HL-60 (cell line): ENCODE measurements at regions not wholly inside any gene's neighbourhood (a gene's known extent, or its start where the extent isn't known, plus 50 kb on each side); places are given as distances from the start of the nearest gene placed in this dataset.

Experiments
- DNase-seq, 2 experiments: peaks; one replicate each; pipeline ENCODE4 v3.0.0-alpha.2; 2010 to 2020; ENCODE audit warnings: low read depth in 1 of 2, low spot score in 1 of 2
- H3K27ac ChIP-seq: fragments of 250-450 bp; sonication (Bioruptor Pico); replicated peaks from 2 replicates; pipeline ENCODE4 v1.5.1; 2020; ENCODE audit warnings: mild to moderate bottlenecking, moderate library complexity
- H3K27me3 ChIP-seq: fragments of 250-450 bp; sonication (Bioruptor Pico); 2 replicates; pipeline ENCODE4 v1.5.1; 2021; ENCODE audit warnings: mild to moderate bottlenecking, moderate library complexity; ENCODE audit not compliant: insufficient read depth, poor library complexity, severe bottlenecking
- H3K4me3 ChIP-seq: replicated peaks from 2 replicates; pipeline ENCODE4 v1.5.1; 2011; ENCODE audit warnings: mild to moderate bottlenecking, control low read depth, low read length; ENCODE audit not compliant: insufficient read depth
- CTCF ChIP-seq: IDR thresholded peaks from one replicate; pipeline ENCODE4 v1.5.1; 2011; ENCODE audit warnings: low read length, control low read depth, inconsistent platforms; ENCODE audit not compliant: insufficient read depth
- GABPA ChIP-seq: IDR thresholded peaks from 2 replicates; pipeline ENCODE4 v1.6.1; 2012; ENCODE audit warnings: low read depth
- POLR2AphosphoS5 ChIP-seq: IDR thresholded peaks from 2 replicates; pipeline ENCODE4 v1.6.1; 2012; ENCODE audit warnings: low read depth
- SPI1 ChIP-seq: IDR thresholded peaks from 2 replicates; pipeline ENCODE4 v1.6.1; 2012; ENCODE audit warnings: low read depth, mild to moderate bottlenecking, borderline replicate concordance
- TF ChIP-seq, protein P1 (sequence below): IDR thresholded peaks from 2 replicates; pipeline ENCODE4 v1.6.1; 2012; ENCODE audit warnings: low read depth; ENCODE audit not compliant: insufficient replicate concordance

DNA sequence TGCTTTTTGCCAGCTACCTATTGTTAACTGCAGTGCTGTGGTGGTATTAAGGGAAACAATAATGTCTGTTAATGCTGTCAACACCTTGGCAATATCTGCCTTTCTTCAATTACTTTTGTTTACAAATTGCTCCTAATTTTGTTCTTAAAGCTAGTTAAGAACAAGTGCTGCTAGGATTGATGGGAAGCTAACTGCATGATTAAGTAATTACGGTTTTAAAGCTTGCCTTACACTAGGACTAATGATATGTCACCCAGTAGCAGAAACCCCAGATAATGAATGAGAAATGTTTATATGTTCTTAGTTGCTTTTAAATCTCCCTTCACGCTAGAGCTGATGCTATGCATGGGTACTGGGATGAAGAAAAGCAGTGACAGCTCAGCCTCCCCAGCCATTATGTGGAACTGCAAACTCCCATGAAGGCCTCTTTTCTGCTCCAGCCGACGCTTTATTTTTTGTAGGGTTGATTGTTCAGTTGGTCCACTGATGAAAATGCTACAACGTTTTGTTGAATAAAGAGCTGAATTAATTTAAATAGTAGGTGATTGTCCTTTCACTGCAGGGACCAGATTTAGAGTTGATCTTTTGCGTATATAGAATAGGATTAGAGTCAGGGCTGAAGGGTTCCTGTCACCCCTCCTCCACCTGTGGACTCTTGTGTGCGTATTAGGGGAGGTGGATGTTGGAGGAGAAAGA, 610.5 kb downstream of the TFAP2B start:
- Histone ChIP-seq H3K4me3 (no peak overlapping the region), H3K27me3 (no peaks in the 10 kb centered on the region), H3K27ac (no peak overlapping the region)
- no peak for DNase-seq
- no peak for TF ChIP-seq GABPA
- no peak for TF ChIP-seq CTCF

- no peak overlapping the region for H3K4me3 ChIP-seq
- DNase-seq = no peak
- no peaks in the 10 kb centered on the region for H3K27me3 ChIP-seq
- no peak for TF ChIP-seq GABPA
- no peak overlapping the region for H3K27ac ChIP-seq
These were observed 611.9 kb downstream of the TFAP2B start for GRCh38 chr6:51430589-51430988.

- H3K27me3 ChIP-seq = no peaks in the 10 kb centered on the region
- H3K27ac ChIP-seq = no peak overlapping the region
- TF ChIP-seq GABPA = no peak
- TF ChIP-seq POLR2AphosphoS5 = no peak
- TF ChIP-seq CTCF = no peak
- DNase-seq = no peak
- H3K4me3 ChIP-seq = no peak overlapping the region
These were observed 613.8 kb downstream of the TFAP2B start for GRCh38 chr6:51432481-51432880.

DNA sequence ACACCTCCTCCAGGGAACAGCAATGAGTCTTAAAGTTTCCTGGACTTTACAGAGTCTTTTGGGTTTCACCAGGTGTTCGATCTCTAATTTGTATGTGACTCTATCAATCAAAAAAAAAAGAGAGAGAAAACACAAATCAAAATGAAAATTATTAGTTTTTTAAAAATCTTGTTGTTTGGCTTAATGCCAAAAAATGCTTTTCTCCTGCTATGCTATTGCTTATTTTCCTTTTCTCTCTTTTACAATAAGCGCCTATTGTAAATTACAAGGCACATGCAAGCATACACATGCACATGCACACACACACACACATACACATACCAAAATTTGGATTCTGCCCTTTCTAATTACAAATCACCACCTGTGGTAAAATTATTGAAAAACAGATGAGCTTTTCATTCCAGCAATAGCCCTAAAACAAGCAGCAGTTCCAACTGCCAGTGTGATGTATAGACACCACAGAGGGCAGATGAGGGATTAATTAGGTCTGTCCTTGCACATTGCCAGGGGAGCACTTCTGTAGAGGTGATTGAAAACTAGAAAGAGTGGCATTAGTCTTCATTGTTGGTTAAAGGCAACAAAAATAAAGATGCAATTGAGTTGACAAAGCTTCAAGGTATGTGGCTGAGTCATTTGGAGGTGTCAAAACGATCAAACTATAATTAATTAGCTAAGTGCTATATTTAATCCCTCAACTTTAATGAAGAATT, 631.7 kb downstream of the TFAP2B start:
- no peaks in the 10 kb centered on the region for H3K27me3 ChIP-seq
- TF ChIP-seq SPI1 (no peak), CTCF (no peak), POLR2AphosphoS5 (no peak), GABPA (no peak)
- TF ChIP-seq, protein P1, sequence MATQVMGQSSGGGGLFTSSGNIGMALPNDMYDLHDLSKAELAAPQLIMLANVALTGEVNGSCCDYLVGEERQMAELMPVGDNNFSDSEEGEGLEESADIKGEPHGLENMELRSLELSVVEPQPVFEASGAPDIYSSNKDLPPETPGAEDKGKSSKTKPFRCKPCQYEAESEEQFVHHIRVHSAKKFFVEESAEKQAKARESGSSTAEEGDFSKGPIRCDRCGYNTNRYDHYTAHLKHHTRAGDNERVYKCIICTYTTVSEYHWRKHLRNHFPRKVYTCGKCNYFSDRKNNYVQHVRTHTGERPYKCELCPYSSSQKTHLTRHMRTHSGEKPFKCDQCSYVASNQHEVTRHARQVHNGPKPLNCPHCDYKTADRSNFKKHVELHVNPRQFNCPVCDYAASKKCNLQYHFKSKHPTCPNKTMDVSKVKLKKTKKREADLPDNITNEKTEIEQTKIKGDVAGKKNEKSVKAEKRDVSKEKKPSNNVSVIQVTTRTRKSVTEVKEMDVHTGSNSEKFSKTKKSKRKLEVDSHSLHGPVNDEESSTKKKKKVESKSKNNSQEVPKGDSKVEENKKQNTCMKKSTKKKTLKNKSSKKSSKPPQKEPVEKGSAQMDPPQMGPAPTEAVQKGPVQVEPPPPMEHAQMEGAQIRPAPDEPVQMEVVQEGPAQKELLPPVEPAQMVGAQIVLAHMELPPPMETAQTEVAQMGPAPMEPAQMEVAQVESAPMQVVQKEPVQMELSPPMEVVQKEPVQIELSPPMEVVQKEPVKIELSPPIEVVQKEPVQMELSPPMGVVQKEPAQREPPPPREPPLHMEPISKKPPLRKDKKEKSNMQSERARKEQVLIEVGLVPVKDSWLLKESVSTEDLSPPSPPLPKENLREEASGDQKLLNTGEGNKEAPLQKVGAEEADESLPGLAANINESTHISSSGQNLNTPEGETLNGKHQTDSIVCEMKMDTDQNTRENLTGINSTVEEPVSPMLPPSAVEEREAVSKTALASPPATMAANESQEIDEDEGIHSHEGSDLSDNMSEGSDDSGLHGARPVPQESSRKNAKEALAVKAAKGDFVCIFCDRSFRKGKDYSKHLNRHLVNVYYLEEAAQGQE = no peak
- no peak overlapping the region for H3K4me3 ChIP-seq
- H3K27ac ChIP-seq = no peak overlapping the region
- DNase-seq = no peak

DNA sequence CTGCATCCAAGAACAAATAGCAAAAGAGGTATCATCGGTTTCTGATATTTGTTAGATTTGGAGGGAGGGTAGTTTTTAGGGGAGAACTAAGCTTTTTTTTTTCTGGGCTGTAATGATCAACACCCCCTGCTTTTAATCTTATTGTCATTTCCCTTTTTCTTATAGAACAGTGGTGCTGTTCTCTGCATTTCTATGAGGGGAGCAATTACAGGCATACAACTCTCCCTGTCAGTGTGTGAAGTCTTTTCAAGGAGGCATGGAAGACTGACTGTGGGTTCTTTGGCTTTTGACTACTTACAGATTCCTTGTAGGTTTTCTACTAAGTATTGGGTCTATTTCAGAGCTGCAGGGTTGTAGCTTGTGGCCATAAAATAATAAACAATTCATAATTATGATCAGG, 632.3 kb downstream of the TFAP2B start:
- H3K4me3 ChIP-seq = no peak overlapping the region
- H3K27me3 ChIP-seq = no peaks in the 10 kb centered on the region
- DNase-seq = no peak
- no peak overlapping the region for H3K27ac ChIP-seq
- TF ChIP-seq SPI1 = no peak
- TF ChIP-seq, protein P1 = no peak
- TF ChIP-seq CTCF = no peak
- TF ChIP-seq POLR2AphosphoS5 = no peak
- TF ChIP-seq GABPA = no peak
